ENCODE measurements at regions not wholly inside any gene's neighbourhood (a gene's known extent, or its start where the extent isn't known, plus 50 kb on each side); places are given as distances from the start of the nearest gene placed in this dataset.

DNA sequence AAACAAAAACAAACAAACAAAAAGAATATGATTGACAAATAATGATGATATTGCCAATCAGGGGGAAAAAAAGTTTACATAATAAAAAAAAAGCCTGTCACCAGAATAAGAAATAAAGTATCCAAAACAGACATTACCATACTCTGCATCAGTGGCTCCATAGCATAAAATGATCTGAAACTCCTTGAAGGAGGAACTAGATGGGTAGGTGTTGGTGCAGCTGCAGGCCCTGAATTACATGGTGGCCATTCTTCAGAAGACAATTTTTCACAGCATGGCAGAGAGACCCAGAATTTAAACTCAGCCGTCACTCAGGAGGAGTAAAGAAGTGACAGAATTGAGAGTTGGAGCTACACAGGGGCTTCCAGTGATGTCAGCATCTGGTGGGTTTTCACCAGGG lies 60.2 kb downstream of the GLUL start:
- Histone ChIP-seq H3K9me2 (ENCODE audit: insufficient read depth) (no peaks in the 10 kb centered on the region), H3K4me3 (replicated peaks in 1 of 2; ENCODE audit: low read depth in 1 of 2, low read length in 2 of 2) (no peak overlapping the region), H3K9ac (ENCODE audit: low read length) (no peak overlapping the region), H4K20me1 (ENCODE audit: insufficient read depth) (no peaks in the 10 kb centered on the region), H3K27ac (ENCODE audit: low read depth, low read length) (no peak overlapping the region), H3K27me3 (ENCODE audit: insufficient read depth, low read length) (no peaks in the 10 kb centered on the region), H3K4me1 (ENCODE audit: control insufficient read depth in 1 of 2, insufficient read depth in 2 of 2, low read length in 2 of 2) (no peaks in the 10 kb centered on the region), H3K79me2 (ENCODE audit: insufficient read depth, low read length) (no peaks in the 10 kb centered on the region), H3K36me3 (ENCODE audit: control insufficient read depth in 1 of 2, insufficient read depth in 2 of 2, low read length in 2 of 2) (no peaks in the 10 kb centered on the region), H2AFZ (ENCODE audit: low read depth, low read length, poor library complexity, severe bottlenecking) (no peak overlapping the region), H3K4me2 (ENCODE audit: low read length) (no peak overlapping the region), H3K9me3 (ENCODE audit: control insufficient read depth in 1 of 2, insufficient read depth in 1 of 2, low read depth in 1 of 2, low read length in 2 of 2) (no peaks in the 10 kb centered on the region)
- POLR2A ChIA-PET: no interaction called here
- RAD21 ChIA-PET (ENCODE audit: low non-redundant PET in 1 of 2, low total read pairs in 2 of 2, uncharacterized antibody in 2 of 2, unreplicated experiment in 2 of 2): no interaction called here
- intact Hi-C loops (cut with micrococcal nuclease): no loop called here
- DNase-seq (ENCODE audit: low read depth, low spot score) (no peak), ATAC-seq (no peak)
- CTCF ChIA-PET: no interaction called here
- no peak for TF ChIP-seq SP1 (IDR thresholded peaks at IDR 0.05; ENCODE audit: low read depth)
- no peak for TF ChIP-seq CEBPB (IDR thresholded peaks at IDR 0.05; ENCODE audit: low read depth)
- TF ChIP-seq TCF7L2 (IDR thresholded peaks at IDR 0.05; ENCODE audit: borderline replicate concordance, extremely low read depth, insufficient read depth, insufficient read length): no peak
- TF ChIP-seq RAD21 (IDR thresholded peaks at IDR 0.05; ENCODE audit: low read depth): no peak
- TF ChIP-seq CTCF (IDR thresholded peaks at IDR 0.05 in 2 of 3, conservative IDR thresholded peaks at IDR 0.05 in 1 of 3; ENCODE audit: borderline replicate concordance in 1 of 3, insufficient read depth in 1 of 3, low read depth in 2 of 3, low read length in 2 of 3): no peak
- TF ChIP-seq POLR2A (IDR thresholded peaks at IDR 0.05; ENCODE audit: borderline replicate concordance, extremely low read depth, insufficient read depth, insufficient read length): no peak
- TF ChIP-seq YY1 (IDR thresholded peaks at IDR 0.05; ENCODE audit: extremely low read depth, insufficient replicate concordance, low read depth, low read length): no peak
- TF ChIP-seq ELF1 (IDR thresholded peaks at IDR 0.05; ENCODE audit: borderline replicate concordance, low read depth): no peak
- TF ChIP-seq CBX3 (IDR thresholded peaks at IDR 0.05; ENCODE audit: low read depth): no peak
- no peak for TF ChIP-seq JUND (IDR thresholded peaks at IDR 0.05)
- no peak for TF ChIP-seq POLR2AphosphoS5 (IDR thresholded peaks at IDR 0.05; ENCODE audit: low read depth, low read length)
- no TSS peak for BruUV-seq (replicated peaks)

Data from HCT116 (cell line).